Skin epidermis (tissue), 12 donors: ENCODE measurements at regions not wholly inside any gene's neighbourhood (a gene's known extent, or its start where the extent isn't known, plus 50 kb on each side); places are given as distances from the start of the nearest gene placed in this dataset.

Source experiments
- H3K27ac ChIP-seq, 21 experiments: fragments of 200-600 bp; sonication (generic) in 11 of 21; one replicate each; pipeline ENCODE4 v1.5.0; 2020; ENCODE audit warnings: mild to moderate bottlenecking in 3 of 21, inconsistent platforms in 2 of 21, moderate library complexity in 2 of 21
- H3K4me3 ChIP-seq, 7 experiments: fragments of 200-600 bp; sonication (generic) in 2 of 7; one replicate each; pipeline ENCODE4 v1.5.0; 2020; ENCODE audit warnings: inconsistent platforms in 2 of 7, mild to moderate bottlenecking in 2 of 7, moderate library complexity in 1 of 7

DNA sequence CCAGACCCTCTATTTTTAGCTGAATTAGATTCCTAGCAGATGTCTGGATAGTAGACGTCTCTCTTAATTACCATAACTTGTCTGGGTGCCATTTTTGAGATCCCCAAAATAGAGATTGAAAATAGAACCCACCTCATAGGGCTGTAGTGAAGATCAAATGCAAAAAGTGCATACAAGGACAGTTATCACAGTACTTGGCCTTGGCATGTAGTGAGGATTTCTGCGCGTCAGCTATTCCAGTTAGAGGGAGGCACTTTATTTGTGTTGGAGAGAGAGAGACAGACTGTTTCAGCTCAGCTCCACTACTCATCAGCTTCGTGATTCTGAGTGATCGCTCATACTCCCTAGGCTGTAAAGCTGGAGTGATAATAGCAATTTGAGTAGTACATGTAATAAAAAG lies 59.6 kb upstream of the CDH13 start:
- Histone ChIP-seq H3K27ac (no peak overlapping the region), H3K4me3 (no peak overlapping the region)

DNA sequence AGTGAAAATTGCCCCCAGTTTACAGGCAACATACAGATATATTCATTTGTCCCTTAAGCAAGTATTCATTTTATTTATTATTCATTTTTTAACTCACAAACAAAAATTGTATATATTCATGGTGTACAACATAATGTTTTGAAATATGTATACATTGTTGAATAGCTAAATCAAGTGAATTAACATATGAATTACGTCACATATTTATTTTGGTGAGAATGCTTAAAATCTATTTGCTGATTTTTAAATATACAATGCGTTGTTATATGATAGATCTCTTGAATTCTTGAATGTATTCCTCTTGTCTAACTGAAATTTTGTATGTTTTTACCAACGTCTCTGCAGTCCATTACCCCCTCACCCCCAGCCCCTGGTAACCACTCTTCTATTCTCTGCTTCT lies 63.4 kb upstream of the CDH13 start:
- no peak overlapping the region for H3K27ac ChIP-seq
- no peak overlapping the region for H3K4me3 ChIP-seq

DNA sequence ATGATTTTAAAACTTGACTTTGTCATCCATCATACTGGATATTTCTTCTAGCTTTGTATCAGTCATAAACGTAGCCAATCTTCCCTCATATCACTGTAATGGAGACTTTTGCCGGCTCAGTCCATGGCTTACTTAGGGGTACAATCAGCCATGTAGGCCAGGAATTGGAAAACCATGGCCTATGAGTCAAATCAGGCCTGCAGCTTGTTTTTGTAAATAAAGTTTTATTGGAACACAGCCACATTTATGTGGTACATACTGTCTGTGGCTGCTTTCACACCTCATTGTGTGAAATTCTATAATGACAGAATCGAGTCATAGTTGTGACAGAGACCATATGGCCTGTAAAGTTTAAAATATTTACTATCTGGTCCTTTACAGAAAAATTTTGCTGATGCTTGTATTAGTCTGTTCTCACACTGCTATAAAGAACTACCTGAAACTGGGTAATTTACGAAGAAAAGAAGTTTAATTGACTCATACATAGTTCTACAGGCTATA lies 64.5 kb upstream of the CDH13 start:
- Histone ChIP-seq H3K27ac (no peak overlapping the region), H3K4me3 (no peak overlapping the region)

DNA sequence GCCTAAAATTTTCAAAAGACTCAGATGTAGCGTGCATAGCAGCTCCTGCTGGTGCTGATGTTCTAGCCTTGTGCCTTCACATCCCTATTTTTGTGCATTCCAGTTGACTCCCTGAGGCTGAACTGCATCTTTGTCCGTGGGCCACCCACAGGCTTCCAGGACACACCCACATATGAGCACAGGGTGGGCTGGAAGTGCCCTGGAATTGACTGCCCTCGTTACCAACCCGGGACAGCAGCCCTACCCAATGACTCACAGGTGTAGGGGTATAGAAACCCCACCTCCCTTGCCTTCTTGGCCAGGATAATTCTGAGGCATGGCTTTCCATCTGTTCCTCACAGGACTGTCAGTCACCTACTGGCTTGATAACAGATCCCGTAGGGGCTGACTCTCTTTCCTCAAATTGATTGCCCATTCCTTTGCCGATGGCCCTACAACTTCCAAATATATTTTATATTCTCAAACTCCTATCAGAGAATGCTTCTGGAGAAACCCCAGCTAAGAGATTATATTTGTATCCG lies 65.9 kb upstream of the CDH13 start:
- Histone ChIP-seq H3K4me3 (no peak overlapping the region), H3K27ac (no peak overlapping the region)

DNA sequence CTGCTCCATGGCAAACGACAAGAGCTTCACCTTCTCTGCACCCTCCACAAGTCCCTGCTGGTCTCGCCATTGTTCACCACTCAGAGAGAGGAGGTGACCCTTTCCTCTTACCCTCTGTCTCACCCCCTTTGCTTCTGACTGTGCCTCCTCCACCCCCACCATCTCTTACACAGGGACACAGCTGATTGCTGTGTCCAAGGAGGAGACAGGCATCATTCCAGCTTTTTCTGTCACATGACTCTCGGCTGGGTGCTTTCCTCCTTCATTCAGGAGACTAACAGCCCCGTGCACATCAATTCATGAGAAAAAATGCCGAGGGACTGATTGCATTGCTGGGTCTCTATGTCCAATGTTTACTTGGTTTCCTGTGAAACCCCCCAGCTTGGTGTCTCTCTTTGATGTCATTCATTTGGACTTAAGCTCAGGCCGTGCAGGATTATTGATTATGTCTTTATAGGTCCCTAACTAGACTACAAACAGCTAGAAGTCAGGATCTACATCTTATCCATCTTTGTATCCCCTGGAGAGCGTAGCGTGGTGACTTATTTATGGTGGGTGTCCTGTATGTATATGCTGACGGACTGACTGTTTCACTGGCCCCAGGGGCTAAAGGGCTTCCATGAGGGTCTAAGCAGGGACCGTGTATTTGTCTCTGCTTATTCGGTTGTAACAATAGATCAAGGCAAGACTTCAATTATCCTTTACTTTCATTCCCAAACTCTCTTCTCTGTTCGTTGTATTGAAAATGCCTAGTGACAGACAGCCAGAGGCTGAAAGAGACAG lies 82.2 kb upstream of the CDH13 start:
- Histone ChIP-seq H3K4me3 (no peak overlapping the region), H3K27ac (no peak overlapping the region)

DNA sequence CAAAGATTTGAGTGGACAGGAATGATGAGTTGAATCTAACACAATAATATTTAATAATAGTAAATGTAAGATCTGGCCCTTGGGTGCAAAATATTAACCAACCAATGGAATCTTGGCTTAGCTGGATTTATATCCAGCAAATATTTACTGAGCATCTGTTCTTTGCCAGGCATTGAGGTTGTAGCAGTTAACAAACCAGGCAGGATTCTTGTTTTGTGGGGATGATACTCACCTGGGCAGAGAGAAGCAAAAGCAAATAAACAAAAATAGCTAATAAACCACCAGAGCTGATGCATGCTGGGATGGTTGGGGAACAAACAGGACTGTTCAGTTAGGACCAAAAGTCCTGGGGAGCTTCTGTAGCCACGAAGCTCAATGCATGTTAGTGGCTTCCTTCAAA lies 84.1 kb upstream of the CDH13 start:
- Histone ChIP-seq H3K27ac (no peak overlapping the region), H3K4me3 (no peak overlapping the region)

DNA sequence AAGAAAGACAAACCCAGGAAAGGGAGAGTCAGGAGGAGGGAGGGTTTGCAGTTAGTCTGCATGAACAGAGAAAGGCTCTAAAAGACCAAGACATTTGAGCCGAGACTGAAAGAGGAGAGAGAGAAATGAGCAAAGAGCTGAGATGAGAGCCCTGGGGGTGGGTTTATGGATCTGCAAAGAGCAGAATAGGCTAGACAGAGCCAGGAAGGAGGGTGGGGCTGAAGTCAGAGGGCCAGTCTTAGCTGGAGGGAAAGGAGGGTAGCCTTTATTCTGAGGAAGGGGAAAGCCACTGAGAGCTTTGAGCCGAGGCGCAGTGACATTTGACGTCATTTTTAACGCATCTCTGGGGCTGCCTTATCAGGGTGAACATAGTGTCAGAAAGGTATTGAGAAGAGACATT lies 85.7 kb upstream of the CDH13 start:
- H3K4me3 ChIP-seq = no peak overlapping the region
- no peak overlapping the region for H3K27ac ChIP-seq

DNA sequence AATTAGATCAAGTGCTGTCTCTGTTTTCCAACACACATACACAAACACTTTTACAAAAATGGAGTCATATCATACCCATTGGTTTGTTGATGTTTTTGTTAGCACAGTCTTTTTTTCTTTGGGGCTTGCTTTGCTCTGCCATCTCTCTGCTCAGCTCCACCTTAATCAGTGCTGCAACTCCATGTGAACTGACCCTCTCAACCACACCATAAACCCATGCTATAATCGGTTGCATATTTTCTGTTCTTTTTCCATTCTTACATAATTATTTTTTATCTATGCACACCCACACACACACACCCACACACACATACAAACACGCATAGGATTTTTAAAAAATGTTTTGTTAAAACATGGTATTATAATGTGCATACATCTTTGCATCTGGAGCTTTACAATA lies 91.0 kb upstream of the CDH13 start:
- no peak overlapping the region for H3K4me3 ChIP-seq

DNA sequence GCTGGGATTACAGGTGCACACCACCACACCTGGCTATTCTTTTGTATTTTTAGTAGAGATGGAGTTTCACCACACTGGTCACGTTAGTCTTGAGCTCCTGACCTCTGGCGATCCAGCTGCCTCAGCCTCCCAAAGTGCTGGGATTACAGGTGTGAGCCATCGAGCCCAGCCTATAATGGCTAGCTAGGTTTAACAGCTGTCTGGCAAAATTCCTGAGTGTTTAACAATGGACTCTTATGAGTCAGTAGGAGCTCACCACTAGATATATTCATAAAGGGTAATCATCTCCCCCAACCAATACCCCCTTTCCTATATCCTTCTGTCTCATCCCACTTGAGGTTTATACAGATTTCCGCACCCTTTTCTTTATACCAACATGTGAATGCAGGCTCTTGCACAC lies 91.5 kb upstream of the CDH13 start:
- Histone ChIP-seq H3K27ac (no peak overlapping the region), H3K4me3 (no peak overlapping the region)

More for the DNA sequence above, 91.0 kb upstream of the CDH13 start:
- no peak overlapping the region for H3K27ac ChIP-seq

DNA sequence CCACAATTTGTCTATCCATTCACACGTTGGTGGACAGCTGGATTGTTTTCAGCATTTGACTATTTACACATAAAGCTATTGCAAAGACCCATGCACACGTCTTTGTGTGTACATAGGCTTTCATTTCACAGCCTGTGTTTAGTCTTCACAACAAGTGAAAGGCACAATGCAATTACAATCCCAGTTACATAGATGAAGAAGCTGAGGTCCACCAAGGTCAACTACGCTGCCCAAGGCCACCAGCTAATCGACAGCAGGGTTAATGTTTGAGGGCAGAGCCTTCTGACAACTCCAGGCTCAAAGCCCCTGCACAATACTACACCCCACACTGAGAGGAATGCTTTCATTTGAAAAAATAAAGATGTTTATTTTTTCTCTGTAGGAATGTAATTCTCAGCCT lies 93.6 kb upstream of the CDH13 start:
- Histone ChIP-seq H3K4me3 (no peak overlapping the region), H3K27ac (no peak overlapping the region)

DNA sequence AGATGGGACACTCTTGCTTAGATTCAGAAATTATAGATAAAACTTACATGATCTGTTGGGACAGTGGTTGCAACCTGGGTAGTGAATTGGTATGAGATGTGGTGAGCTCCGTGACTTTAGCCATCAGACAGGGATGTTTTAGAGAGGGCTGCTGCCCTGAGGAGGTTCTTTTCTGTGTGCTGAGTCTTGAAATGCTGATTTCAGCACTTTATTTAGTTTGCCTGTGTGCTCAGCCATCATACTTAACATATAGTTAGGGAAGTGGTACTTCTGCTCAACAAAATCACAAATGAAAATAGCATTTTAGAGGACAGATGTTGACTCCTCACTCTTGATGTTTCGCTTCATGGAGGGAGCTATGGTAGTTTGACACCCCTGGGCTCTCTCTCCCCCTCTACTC lies 95.9 kb upstream of the CDH13 start:
- Histone ChIP-seq H3K4me3 (no peak overlapping the region), H3K27ac (no peak overlapping the region)

DNA sequence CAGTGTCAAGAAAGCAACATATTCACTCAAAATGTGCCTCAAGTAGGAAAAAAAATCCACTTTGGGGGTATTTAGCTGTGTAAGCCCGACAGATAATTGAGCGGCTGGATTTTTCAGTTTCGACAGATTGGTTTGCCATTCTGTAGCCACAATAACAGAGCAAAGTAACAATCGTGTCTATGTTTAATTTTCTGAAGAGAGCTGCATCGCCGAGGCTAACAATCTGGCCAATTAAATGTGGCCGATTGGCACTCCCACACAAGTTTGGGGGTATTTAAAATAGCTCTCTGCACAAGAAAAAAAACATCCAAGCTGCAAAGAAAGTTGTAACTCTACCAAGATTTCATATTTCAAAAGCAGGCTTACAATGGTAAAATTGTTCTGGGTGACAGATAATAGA lies 99.7 kb upstream of the CDH13 start:
- no peak overlapping the region for H3K4me3 ChIP-seq
- H3K27ac ChIP-seq = no peak overlapping the region

DNA sequence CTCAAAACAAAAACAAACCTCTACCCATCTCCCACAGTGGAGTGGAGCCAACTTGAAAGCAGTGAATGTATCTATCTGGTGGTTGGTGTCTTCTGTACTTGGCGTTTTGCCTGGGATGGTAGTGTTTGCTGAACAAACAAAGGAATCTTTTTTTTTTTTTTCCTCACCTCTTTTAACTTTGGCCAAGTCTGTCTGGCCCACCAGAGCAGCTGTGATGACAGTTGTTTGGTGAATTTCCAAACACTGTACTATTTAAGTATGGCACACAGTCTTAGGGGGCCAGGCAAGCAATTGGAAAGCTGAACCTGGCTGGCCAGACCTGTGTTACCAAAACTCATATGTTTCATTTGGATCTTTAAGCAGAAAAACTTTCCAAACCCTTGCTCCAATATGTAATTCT lies 101.8 kb upstream of the CDH13 start:
- H3K4me3 ChIP-seq = no peak overlapping the region
- H3K27ac ChIP-seq = no peak overlapping the region

DNA sequence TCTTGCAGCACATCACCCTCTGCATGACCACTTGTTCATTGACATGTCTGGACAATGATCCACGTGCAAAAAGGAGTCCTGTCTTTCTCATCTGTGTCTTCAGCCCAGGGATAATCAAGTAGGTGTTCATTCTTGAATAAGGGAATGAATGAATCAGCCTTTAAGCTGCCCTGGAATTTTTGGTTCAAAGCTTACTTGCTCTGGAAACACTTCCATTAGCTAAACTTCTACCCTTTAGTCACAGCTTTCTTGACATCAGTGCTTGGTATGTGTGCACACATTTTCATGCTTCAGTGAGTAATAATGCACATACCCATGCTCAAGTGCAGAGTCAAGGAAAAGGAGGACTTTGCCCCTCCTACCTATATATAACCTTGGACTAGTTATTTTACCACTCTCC lies 103.0 kb upstream of the CDH13 start:
- no peak overlapping the region for H3K27ac ChIP-seq
- H3K4me3 ChIP-seq = no peak overlapping the region

DNA sequence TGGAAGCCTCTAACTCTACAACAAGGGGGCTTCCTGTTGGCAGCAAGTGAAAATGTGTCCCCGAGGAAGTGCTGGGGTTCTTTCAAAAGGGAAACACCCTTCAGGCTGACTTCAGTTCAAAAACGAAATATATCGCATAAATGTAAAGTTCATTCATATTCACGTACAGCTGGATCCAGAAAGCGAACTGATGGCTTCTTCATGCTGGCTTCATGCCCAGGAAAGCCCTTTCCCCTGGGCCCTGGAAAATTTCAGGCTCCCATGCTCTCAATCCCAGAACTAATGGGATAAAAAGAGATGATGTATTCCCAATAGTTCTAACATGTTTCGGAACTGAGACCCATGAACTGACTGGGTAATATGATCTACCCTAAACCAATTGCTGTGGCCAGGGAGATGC lies 104.7 kb upstream of the CDH13 start:
- H3K4me3 ChIP-seq = no peak overlapping the region

DNA sequence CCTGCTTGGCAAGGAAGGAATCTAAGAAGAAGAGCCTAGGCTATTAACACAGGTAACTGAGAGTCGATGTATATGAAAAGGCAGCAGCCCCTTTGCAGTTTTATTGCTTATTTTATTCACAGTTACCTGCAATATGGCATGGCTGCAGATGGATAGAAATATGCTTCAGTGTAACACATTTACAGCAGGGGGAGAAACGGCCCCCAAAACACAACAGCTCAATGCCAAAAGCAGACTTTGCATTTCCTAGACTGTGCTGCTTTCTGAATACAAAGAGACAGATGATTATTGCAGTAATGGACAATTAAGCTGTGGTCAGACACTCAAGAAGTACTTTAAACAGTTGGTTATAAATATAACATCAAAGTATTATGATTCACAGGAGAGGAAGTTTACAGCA lies 108.0 kb upstream of the CDH13 start:
- H3K4me3 ChIP-seq = no peak overlapping the region

More for the DNA sequence above, 104.7 kb upstream of the CDH13 start:
- no peak overlapping the region for H3K27ac ChIP-seq

DNA sequence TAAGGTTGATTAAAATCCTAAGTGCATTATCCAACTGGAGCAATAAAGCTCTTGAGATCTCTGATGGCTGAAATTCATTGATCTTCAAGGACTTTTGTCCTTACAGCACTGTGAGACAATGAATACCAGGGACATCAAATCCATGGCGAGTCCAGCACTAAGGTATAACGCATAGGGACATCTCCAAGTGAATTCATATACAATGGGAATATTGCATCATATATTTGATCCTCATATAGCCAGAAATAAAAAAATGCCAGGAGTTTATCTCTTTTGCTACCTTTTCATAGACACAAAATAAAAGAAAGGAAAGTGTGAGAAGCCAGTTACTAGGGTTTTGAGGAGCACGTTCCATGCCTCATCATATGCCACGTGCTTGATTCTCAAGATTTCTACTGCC lies 112.5 kb upstream of the CDH13 start:
- no peak overlapping the region for H3K4me3 ChIP-seq
- H3K27ac ChIP-seq = no peak overlapping the region

More for the DNA sequence above, 108.0 kb upstream of the CDH13 start:
- H3K27ac ChIP-seq = no peak overlapping the region

DNA sequence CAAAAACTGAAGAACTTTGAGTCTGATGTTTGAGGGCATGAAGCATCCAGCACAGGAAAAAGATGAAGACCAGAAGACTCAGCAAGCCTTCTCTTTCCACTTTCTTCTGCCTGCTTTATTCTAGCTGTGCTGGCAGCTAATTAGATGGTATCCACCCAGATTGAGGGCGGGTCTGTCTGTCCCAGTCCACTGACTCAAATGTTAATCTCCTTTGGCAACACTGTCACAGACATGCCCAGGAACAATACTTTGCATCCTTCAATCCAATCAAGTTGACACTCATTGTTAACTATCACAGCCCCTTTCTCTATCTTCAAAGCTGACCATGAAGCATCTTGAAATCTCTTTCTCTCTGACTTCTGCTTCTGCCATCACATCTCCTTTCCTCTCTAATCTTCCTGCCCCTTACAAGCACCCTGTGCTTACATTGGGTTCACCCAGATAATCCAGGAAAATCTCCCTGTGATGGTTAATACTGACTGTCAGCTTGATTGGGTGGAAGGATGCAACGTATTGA lies 115.9 kb upstream of the CDH13 start:
- H3K4me3 ChIP-seq = no peak overlapping the region
- no peak overlapping the region for H3K27ac ChIP-seq

DNA sequence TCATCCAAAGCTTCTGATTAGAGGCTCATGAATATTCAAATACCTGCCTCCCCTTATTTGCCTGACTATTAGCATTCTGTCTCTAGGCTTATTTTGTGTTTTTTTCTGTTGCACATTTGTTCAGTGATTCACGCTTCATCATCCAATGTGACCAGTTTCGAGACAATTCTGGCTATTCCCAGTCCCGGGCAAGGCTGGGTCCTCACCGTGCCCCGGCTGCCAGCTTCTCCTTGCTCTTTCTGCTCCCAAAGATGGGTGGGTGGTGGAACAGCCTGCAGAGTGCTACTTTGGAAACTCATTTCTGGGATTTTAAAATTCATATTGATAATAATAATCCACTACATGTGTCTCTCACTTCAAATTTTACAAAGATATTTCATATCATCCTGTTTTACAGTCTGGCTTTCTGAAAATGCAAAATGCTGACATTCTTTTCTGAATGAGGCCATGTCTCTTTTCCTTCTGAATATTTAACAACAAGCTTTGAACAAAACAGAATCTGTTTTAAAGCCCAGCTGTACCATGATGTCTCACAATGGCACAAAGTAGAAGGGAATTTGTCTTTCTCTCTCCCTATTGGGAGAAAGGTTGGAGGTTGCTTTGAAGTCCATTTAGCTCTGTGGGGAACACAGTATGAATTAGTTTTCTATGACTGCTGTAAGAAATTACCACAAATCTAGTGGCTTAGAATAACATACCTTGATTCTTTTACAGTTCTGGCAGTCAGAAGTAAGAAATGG lies 116.9 kb upstream of the CDH13 start:
- H3K4me3 ChIP-seq = no peak overlapping the region
- H3K27ac ChIP-seq = no peak overlapping the region

DNA sequence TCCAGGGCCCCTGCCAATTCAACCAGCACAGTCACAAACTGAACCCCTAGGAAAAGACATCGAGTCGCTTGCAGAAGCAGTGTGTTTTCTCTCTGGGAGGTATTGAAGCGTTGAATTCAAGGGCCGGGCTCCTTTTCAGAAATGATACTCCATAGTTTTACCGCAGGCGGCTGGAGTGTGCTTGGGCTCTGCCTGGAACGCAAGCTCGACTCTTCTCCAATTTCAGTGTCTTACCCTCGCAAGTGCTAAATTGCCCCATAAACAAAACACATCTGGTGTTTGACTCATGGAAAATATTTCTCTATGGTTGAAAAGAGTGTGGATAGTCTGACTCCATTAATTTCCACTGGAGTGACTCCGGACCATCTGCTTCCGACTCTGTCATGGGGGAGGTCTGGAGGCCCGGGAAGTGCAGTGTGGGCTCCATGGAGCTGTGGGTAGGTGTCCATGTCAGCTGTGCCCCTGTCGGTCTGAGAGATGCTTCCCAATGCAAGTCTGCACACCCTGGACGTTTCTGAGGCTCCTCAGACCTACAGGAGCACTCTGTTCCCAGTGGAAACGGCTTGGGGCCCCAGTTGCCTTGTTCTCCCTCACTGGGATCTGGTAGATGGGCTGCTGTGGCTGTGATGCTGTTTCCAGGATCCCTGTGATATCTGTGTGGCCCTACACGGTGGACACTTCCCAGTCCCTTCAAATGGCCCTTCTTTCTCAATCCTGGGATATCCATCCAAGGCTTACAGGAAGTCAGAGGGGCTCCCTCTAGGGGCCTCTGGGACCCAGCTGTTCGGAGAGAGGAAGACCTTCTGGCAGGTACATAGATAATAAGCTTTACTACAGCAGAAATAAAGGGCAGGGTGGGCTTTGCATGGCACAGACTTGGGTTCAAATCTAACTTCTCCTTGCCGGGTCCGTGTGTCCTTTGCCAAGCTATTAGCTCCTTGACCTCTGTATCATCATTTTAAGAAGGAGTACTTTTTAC lies 119.8 kb upstream of the CDH13 start:
- no peak overlapping the region for H3K4me3 ChIP-seq
- no peak overlapping the region for H3K27ac ChIP-seq
